Osteoblast (primary cell): ENCODE measurements at regions not wholly inside any gene's neighbourhood (a gene's known extent, or its start where the extent isn't known, plus 50 kb on each side); places are given as distances from the start of the nearest gene placed in this dataset.

ENCODE experiments used
- DNase-seq: peaks from one replicate; pipeline ENCODE4 v3.0.0; 2011; ENCODE audit warnings: low spot score, mixed read lengths; ENCODE audit not compliant: insufficient read length; ENCODE audit errors: missing footprints
- H2AFZ ChIP-seq: 2 replicates; pipeline ENCODE4 v1.6.0; 2011; ENCODE audit warnings: mild to moderate bottlenecking, low read length
- H3K27ac ChIP-seq: 2 replicates; pipeline ENCODE4 v1.5.1; 2011; ENCODE audit warnings: mild to moderate bottlenecking, low read depth, low read length, moderate library complexity
- H3K27me3 ChIP-seq: 2 replicates; pipeline ENCODE4 v1.6.0; 2012; ENCODE audit warnings: mild to moderate bottlenecking, control low read depth, inconsistent platforms, low read length, moderate library complexity; ENCODE audit not compliant: insufficient read depth
- H3K36me3 ChIP-seq: 2 replicates; pipeline ENCODE4 v1.5.1; 2011; ENCODE audit warnings: mild to moderate bottlenecking, low read length, control low read depth, moderate library complexity; ENCODE audit not compliant: insufficient read depth
- H3K4me1 ChIP-seq: 2 replicates; pipeline ENCODE4 v1.5.1; 2011; ENCODE audit warnings: mild to moderate bottlenecking, low read length, control low read depth, moderate library complexity; ENCODE audit not compliant: insufficient read depth
- H3K4me2 ChIP-seq: 2 replicates; pipeline ENCODE4 v1.6.0; 2011; ENCODE audit warnings: mild to moderate bottlenecking, low read length; ENCODE audit not compliant: insufficient read depth
- H3K4me3 ChIP-seq: fragments of 200-600 bp; sonication (generic); 3 replicates; pipeline ENCODE4 v1.5.1; 2012; ENCODE audit warnings: mild to moderate bottlenecking, low read length, inconsistent platforms; ENCODE audit not compliant: insufficient read depth
- H3K79me2 ChIP-seq: 2 replicates; pipeline ENCODE4 v1.6.0; 2012; ENCODE audit warnings: mild to moderate bottlenecking, low read length, control low read depth, inconsistent platforms; ENCODE audit not compliant: insufficient read depth
- H3K9me3 ChIP-seq: 2 replicates; pipeline ENCODE4 v1.5.1; 2011; ENCODE audit warnings: low read depth, low read length, control low read depth
- H4K20me1 ChIP-seq: 2 replicates; pipeline ENCODE4 v1.6.0; 2012; ENCODE audit warnings: mild to moderate bottlenecking, low read length, control low read depth; ENCODE audit not compliant: insufficient read depth
- TF ChIP-seq, protein P1 (sequence below): IDR thresholded peaks from 2 replicates; pipeline ENCODE4 v1.5.1; 2011; ENCODE audit warnings: mild to moderate bottlenecking, low read depth, low read length, moderate library complexity; ENCODE audit errors: extremely low read depth

DNA sequence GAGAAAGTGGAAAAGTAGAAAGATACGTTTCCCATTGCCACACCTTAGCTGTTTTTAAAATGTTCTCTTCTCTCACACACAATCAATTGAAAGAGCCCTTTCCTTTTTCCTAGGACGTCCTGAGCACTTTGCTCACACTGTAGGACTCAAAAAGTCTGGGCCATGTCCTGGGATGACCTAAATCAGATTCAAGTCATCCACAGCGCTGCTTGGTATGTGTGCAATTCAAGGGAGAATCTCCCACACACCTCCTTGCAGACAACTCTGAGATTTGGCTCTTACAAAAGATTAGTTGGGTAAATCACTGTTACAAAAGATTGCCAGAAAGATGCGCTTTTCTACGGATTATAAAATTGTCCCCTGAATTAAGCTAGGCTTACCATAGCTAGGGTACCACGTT, 130.1 kb downstream of the RNASET2 start:
- H3K9me3 ChIP-seq, result no peaks in the 10 kb centered on the region
- H3K4me1 ChIP-seq, result no peaks in the 10 kb centered on the region
- no peak overlapping the region for H3K4me2 ChIP-seq
- no peaks in the 10 kb centered on the region for H4K20me1 ChIP-seq
- no peak overlapping the region for H3K27ac ChIP-seq
- H3K4me3 ChIP-seq, result no peak overlapping the region
- H3K79me2 ChIP-seq, result no peaks in the 10 kb centered on the region
- no peaks in the 10 kb centered on the region for H3K36me3 ChIP-seq
- no peak overlapping the region for H2AFZ ChIP-seq
- TF ChIP-seq, protein P1, sequence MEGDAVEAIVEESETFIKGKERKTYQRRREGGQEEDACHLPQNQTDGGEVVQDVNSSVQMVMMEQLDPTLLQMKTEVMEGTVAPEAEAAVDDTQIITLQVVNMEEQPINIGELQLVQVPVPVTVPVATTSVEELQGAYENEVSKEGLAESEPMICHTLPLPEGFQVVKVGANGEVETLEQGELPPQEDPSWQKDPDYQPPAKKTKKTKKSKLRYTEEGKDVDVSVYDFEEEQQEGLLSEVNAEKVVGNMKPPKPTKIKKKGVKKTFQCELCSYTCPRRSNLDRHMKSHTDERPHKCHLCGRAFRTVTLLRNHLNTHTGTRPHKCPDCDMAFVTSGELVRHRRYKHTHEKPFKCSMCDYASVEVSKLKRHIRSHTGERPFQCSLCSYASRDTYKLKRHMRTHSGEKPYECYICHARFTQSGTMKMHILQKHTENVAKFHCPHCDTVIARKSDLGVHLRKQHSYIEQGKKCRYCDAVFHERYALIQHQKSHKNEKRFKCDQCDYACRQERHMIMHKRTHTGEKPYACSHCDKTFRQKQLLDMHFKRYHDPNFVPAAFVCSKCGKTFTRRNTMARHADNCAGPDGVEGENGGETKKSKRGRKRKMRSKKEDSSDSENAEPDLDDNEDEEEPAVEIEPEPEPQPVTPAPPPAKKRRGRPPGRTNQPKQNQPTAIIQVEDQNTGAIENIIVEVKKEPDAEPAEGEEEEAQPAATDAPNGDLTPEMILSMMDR, result no peak
- DNase-seq, result no peak
- H3K27me3 ChIP-seq, result no peaks in the 10 kb centered on the region

DNA sequence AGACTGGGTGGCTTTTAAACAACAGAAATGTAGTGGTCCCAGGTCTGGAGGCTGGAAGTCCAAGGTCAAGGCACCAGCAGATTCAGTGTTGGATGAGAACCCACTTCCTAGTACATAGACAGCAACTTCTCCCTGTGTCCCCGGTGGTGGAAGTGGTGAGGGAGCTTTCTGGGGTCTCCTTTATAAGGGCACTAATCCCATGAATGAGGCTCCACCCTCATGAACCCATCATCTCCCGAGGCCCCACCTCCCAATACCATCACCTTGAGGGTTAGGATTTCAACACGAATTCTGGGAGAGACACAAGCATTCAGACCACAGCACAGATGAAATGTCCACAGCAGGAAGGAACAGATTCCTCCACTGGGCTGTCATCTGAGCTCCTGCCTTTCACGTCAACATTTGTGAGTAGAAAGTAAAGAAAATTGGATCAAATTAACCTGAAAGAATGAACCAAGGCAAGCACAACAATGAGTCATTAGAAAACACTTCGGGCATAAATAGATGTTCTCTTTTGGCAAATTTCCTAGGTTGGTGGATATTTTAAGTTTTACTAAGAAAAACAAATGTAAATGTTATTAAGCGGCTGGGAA, 130.7 kb downstream of the RNASET2 start:
- Histone ChIP-seq H3K4me3 (no peak overlapping the region), H3K4me2 (no peak overlapping the region), H3K4me1 (no peaks in the 10 kb centered on the region), H3K79me2 (no peaks in the 10 kb centered on the region), H4K20me1 (no peaks in the 10 kb centered on the region), H3K36me3 (no peaks in the 10 kb centered on the region), H3K27me3 (no peaks in the 10 kb centered on the region), H2AFZ (no peak overlapping the region), H3K9me3 (no peaks in the 10 kb centered on the region), H3K27ac (no peak overlapping the region)
- no peak for DNase-seq
- TF ChIP-seq, protein P1, result no peak

DNA sequence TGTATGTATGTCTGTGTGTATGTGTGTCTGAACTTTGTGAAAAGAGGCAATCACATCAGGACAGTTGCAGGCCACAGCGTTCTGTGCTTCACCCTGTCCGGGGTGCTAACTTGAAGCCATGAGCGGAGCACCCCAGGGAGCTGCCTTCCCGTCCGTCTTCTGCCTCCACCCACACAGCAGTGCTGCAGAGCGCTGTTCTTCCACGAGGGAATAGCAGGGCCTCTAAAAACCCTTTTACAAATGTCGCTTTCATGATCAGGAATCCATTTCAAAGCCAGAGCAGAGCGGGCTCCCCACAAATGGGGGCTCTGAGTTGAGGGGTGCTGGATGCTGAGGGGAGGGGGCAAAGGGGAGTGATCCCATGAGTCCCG, 131.5 kb downstream of the RNASET2 start:
- no peak overlapping the region for H3K27ac ChIP-seq
- DNase-seq, result no peak
- H3K79me2 ChIP-seq, result no peaks in the 10 kb centered on the region
- no peaks in the 10 kb centered on the region for H3K27me3 ChIP-seq
- no peak overlapping the region for H2AFZ ChIP-seq
- H3K36me3 ChIP-seq, result no peaks in the 10 kb centered on the region
- no peak overlapping the region for H3K4me3 ChIP-seq
- TF ChIP-seq, protein P1, result no peak
- no peaks in the 10 kb centered on the region for H3K9me3 ChIP-seq
- no peak overlapping the region for H3K4me2 ChIP-seq
- H4K20me1 ChIP-seq, result no peaks in the 10 kb centered on the region
- H3K4me1 ChIP-seq, result no peaks in the 10 kb centered on the region

DNA sequence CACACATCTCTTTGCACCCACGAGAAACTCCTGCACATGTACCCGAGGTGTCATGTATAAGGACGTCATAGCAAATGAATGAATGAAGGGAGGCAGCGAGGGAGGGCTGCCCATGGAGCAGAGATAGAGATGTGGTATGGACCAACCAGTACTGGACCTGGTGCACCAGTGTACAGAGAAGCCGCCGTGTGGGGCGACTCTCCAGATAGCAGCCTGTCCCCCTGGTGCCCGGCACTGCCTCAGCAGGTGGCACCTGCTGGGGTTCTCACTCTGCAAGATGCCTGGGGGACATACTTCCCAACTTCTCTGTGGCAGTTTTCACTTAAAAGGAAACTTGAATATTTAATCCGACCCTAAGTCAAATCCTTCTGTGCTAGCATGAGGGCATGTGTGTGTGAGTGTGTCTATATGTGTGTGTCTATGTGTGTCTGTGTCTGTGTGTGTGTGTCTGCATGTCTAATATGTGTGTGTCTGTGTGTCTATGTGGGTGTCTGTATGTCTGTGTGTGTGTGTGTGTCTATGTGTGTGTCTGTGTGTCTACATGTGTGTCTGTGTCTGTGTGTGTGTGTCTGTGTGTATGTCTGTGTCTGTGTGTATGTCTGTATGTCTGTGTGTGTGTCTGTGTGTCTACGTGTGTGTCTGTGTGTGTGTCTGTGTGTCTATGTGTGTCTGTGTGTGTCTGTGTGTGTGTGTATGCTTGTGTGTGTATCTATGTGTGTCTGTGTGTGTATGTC, 132.0 kb downstream of the RNASET2 start:
- Histone ChIP-seq H3K4me3 (no peak overlapping the region), H3K4me2 (no peak overlapping the region), H3K79me2 (no peaks in the 10 kb centered on the region), H3K27me3 (no peaks in the 10 kb centered on the region), H2AFZ (no peak overlapping the region), H3K9me3 (no peaks in the 10 kb centered on the region), H3K27ac (no peak overlapping the region), H3K36me3 (no peaks in the 10 kb centered on the region), H4K20me1 (no peaks in the 10 kb centered on the region), H3K4me1 (no peaks in the 10 kb centered on the region)
- TF ChIP-seq, protein P1, result no peak
- DNase-seq, result no peak
